CD4-positive, alpha-beta T cell treated with Interferon alpha-2 for 1 hour (primary cell): ENCODE measurements at regions not wholly inside any gene's neighbourhood (a gene's known extent, or its start where the extent isn't known, plus 50 kb on each side); places are given as distances from the start of the nearest gene placed in this dataset.
"Not testable (repeated sequence)": the region's sequence is repeated elsewhere in the genome, so short reads cannot be mapped to it uniquely, and the experiment has no call there.

Source experiments
- DNase-seq, 2 donors: peaks; one replicate each; pipeline ENCODE4 v3.0.0-alpha.2; 2020 to 2022

DNA sequence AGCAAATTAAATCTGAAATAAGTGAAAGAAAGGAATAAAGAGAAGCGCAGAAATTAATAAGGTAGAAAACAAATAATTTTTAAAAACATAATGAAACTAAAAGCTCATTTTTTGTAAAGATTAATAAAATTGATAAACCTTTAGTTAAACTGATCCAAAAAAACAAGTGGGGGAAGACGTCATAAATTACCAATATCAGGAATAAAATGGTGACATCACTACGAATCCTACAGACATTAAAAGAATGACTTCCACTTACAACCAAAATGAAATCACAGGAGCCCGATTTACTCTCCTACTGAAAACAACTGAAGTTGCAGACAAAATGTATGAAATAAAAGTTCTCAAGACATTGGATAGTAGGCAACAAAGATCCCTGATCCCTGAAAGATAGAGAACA is 68.1 kb upstream of the IFFO2 start:
- no peak for DNase-seq

DNA sequence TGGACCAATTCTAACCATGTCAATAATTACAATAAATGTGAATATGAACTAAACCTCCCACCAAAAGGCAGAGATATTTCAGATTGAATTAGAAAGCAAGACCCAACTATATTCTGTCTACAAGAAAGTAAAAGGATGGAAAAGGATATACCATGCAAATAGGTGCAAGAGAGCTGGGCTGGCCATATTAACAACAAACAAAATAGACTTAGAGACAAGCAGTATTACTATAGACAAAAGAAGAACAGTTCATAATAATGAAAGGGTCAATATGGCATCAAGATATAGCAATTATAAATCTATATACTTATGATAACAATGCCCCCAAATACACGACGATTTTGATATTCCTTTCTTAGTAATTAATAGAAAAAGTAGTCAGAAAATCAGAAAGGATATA is 67.3 kb upstream of the IFFO2 start:
- DNase-seq: no peak

DNA sequence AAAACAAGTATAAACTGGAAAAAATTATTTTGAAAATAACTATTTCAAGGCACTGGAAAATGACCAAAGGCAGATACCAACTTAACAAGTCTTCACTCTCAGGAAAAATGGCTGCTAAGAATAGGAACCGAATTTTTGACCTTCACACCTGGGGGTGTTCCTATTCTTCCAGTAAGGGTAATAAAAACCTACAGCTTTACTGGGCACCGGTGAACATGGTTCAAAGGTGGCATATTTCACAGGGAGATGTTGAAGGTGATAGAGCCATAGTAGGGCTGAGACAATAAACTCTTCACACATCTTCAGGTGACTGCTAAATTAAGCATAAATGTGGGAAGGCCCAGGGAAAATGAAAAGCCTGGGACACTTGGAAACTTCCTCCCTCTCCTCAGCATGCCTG is 65.4 kb upstream of the IFFO2 start:
- no peak for DNase-seq

DNA sequence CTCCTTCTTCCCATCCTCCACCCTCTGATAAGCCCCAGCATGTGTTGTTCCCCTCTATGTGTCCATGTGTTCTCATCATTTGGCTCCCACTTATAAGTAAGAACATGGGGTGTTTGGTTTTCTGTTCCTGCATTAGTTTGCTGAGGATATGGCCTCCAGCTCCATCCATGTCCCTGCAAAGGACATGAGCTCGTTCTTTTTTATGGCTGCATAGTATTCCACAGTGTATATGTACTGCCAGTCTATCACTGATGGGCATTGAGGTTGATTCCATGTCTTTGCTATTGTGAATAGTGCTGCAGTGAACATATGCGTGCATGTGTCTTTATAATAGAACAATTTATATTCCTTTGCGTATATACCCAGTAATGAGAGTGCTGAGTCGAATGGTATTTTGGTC is 62.8 kb upstream of the IFFO2 start:
- not testable (repeated sequence) for DNase-seq

DNA sequence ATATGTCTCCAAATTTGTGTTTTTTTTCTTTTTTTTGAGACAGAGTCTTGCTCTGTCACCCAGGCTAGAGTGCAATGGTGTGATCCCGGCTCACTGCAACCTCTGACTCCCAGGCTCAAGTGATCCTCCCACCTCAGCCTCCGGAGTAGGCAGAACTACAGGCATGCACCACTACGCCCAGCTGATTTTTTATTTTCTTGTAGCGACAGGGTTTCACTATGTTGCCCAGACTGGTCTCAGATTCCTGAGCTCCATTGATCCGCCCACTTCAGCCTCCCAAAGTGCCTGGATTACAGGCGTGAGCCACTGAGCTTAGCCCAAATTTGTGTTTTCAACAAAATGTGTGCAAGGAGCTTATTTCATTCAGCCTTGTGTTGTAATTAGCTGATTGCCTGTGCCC is 59.0 kb upstream of the IFFO2 start:
- DNase-seq: no peak

DNA sequence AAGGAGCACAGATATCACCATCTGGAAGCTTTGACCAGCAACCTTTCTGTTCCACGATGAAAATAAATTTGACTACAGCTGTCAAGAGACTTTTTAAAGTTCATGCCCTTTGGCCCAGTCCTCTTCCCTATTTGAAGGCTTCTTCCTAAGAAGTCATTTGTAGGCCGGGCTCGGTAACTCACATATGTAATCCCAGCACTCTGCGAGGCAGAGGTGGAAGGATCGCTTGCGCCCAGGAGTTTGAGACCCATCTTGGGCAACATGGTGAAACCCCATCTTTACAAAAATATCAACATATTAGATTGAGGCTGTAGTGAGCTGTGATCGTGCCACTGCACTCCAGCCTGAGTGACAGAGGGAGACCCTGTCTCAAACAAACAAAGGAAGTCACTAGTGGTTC is 58.3 kb upstream of the IFFO2 start:
- no peak for DNase-seq

DNA sequence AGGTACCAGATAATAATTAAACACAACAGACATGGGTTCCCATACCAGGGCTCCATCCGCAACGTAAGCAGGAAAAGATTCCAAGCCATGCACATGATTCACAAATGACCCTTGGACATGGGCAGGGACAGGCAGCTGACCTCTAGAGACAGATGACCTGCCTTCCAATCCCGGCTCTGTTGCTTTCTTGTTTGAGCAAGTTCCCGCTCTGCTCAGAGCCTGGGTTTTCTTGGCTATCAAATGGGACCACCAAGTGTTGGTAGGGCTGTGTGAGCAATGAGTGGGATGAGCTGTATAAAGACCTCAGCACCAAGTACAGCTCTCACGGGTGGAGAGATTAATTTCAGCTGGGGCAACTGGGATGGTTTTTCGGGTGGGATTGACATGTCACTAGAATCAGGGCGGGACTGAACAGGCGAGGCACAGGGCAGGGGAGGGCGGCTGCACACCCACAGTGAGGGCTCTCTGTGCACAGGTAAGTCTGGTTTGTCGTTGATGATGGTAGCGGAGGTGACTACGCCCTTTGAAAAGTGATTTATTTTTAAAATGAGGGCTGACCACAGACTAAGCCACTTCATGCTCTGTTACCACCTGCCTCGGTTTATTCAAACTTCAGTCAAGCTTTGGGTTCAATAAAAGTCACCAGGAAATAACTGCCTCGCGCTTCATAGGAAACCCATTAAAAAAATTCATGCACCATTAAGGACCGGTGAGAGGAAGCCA is 57.5 kb upstream of the IFFO2 start:
- DNase-seq: no peak

DNA sequence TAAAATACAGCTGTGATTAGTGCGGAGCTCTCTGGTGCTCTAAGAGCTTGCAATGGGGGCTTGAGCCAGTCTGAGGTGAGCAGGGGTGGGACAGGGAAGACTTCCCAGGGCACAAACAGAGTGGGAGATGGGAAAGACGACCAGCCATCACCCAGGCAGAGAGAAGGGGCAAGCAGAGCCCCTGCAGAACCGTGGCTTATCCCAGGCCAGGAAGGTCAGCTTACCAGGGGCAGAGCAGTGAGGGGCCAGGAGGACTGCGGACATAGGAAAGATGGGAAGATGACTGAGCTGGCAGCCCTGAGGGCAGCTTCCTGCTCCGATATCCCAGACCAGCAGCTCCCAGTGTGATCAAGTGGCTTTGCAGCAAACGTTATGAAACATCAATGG is 55.4 kb upstream of the IFFO2 start:
- DNase-seq: no peak

DNA sequence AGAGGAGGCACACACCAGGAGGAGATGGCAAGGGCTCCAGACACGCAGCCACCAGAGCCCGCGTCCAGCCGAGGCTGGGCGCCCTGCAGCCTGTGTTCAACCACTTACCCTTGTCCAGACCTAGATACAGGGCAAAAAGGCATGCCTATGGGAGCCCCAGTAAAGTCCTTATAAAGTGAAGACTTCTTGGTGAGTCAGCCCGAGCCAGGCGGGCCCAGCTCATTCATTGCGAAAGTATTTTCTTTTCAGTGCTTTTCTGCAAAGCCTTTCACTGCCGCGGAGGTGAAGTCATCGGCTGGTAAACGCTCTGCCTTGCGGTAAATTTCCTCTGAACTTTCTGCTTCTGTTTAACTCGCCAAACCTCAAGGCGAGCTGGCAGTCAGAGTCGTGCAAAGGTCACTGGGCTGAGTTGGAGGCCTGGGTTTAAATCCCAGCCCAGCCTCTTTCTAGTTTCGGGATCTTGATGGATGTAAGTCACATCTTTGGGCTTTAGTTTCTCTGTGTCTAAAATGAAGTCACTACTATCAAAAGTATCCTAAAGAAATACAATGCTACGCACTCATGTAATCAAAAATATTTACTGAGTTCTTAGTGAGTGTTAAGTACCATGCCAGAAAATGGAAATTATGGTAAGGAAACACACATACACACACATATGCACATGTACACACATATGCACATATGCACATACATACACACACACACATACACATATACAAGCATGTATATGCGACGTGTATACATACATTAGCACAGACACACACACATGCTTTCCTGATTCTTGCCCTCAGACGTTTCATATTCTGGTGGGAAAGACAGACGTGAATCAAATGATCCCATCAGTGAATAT is 54.7 kb upstream of the IFFO2 start:
- DNase-seq: peak; percentile 36 to 41

DNA sequence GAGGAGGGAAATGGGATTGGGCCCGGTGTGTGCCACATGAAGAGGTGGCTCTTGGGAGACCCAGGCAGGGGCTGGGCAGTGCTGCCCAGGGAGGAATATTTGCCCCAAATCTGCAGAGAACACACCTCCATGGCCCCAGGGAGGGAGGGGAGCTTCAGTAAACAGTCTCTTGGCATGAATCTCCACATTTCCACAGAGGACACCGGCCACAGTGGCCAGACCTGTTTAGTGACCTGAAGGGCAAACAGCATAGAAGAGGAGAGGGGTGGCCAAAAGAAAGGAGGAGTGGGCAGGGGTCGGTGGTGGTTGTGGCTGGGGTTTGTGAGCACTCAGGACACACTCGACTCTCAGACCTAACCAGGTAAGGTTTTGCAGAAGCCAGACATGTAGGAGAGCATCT is 54.0 kb upstream of the IFFO2 start:
- DNase-seq: no peak

DNA sequence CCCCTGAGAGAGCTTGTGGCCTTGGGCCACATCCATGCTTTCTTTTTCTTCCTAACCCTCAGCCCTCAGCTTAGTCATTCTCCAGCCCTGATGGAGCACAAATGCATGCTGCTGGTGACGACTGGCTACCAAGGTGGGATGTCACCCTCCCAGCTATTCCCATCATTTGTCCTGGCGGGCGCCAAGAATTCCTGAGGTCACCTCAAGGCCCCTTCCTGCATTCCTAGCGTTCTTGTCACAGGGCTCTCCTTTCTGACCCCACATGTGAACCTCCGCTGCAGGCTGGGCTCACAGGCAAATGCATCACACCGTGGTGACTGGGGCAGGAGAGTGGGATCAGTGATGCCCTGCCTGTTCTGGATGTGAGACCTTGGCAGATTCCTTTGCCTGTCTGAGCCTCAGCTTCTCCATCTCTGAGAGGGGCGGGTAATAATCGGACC is 53.4 kb upstream of the IFFO2 start:
- no peak for DNase-seq

DNA sequence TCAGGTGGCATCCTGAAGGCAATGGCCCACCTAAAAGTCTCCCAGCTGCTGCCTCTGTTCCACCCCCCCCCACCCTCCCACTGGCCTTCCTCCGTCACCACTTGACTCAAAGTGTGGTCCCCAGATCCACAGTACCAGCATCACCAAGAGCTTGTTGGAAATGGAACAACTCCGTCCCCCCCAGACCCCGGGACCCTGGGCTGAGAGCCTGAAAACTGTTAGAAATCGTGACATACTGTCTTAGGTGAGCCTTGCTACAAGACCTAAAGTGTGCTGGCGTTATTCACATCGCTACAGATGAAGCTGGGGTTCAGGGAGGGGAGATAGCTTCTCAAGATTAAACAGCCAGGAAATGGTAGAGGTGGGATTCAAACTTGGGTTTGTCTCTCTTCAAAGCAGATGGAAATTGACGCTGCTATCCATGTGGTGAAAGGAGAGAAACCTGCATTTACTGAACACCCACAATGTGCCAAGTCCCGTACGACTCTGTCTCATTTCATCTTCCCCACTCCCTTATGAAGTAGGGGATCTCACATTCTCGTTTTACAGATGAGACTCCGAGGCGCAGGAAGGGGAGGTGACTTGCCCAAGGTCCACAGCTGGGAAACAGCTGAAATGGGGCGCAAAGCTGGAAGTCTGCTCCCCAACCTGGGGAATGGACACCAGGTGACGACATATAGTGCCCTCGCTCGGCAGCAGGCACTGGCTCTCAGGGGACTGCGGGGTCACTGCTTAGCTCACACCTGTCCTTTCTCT is 52.8 kb upstream of the IFFO2 start:
- DNase-seq: no peak

DNA sequence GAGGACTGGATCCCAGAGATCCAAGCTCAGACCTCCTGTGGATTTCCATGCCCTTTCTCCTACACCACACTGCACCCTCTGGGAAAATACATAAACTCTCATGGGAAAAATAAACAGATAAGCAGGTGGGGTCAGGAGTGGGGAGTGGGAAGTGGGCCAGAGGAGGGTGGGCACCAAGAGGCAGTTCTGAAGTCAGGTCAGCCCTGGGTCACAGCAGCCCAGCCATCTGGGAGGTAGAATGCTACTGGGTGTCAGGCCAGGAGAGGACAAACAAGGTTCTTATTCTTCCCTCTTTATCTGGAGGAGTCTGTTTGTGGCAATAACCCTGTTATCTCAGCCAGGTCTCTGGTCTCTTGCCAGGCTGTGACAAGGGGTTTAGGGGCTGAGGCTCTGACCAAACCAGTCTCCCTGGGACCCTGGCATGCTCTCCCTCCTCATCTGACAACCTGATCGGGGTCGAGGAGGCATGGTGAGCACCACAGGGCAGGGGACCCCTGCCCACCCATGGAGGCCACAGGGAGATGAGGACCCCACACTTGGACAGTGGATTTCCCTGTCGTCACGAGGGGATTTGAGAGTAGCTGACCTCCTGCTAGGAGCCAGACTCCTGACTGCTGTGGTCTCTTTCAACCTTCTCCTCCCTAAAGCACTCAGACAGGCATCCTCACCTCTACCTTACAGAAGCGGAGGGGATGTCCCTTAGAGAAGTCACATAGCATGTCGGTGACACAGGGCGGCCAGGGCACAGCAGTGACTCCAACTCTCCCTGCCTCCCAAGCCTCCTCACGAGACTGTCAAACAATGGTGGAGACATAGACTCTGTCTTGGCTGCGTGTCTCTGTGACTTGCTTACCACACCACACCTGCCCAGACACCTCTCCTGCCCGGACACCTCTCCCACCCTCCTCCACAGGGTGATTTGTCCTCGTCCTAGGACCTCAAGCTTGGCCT is 51.3 kb upstream of the IFFO2 start:
- no peak for DNase-seq

DNA sequence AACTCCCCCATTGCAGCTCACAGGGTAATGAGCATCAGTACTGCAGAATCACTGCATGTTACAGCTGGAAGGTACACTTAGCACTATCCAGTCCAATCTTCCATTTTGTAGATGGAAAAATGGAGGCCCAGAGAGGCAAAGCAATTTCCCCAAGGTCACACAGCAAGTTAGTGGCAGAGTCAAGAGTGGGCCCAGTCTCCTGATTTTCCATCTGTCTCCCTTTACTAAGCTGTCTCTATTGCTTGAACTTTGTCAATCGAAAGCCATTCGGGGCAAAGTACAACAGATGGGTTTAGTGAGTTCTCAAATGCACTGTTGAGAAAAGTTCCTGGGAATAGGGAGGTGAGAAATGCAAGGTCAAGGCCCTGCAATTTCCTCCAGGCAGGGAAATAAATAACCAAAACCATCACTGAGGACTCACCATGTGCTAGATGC is 50.4 kb upstream of the IFFO2 start:
- DNase-seq: no peak
